OCI-LY7 (cell line): ENCODE measurements at regions not wholly inside any gene's neighbourhood (a gene's known extent, or its start where the extent isn't known, plus 50 kb on each side); places are given as distances from the start of the nearest gene placed in this dataset.

ENCODE experiments used
- CTCF ChIP-seq: fragments of 200-600 bp; sonication (generic); conservative IDR thresholded peaks from 2 replicates; pipeline ENCODE4 v1.5.1; 2014; ENCODE audit warnings: mild to moderate bottlenecking, antibody characterized with exemption, low read length, moderate library complexity, mixed read lengths
- EZH2phosphoT487 ChIP-seq: fragments of 200-600 bp; sonication (generic); IDR thresholded peaks from 2 replicates; pipeline ENCODE4 v1.6.1; 2018; ENCODE audit warnings: low read depth, borderline replicate concordance, mild to moderate bottlenecking, mixed run types, antibody characterized with exemption, low read length, moderate library complexity, mixed read lengths

GRCh38 chr7:54946271-54946670 is 72.5 kb upstream of the EGFR start:
- TF ChIP-seq CTCF (no peak), EZH2phosphoT487 (no peak)
